CD14-positive monocyte (primary cell): ENCODE measurements at regions not wholly inside any gene's neighbourhood (a gene's known extent, or its start where the extent isn't known, plus 50 kb on each side); places are given as distances from the start of the nearest gene placed in this dataset.

ENCODE experiments used
- DNase-seq, 3 donors: peaks; one replicate each; pipeline ENCODE4 v3.0.0-alpha.2; 2011 to 2022
- H2AFZ ChIP-seq: 2 replicates; pipeline ENCODE4 v1.6.0; 2012; ENCODE audit warnings: mild to moderate bottlenecking, low read depth, low read length, inconsistent platforms; ENCODE audit not compliant: insufficient read depth, poor library complexity, severe bottlenecking
- H3K27ac ChIP-seq, 2 donors: 1 replicate in 1 of 2; 2 replicates in 1 of 2; pipeline ENCODE4 v1.5.1; 2012 to 2013; ENCODE audit warnings: low read length in 2 of 2, control low read depth in 1 of 2, inconsistent platforms in 1 of 2, low read depth in 1 of 2, mild to moderate bottlenecking in 1 of 2
- H3K27me3 ChIP-seq, 2 donors: one replicate each; pipeline versions ENCODE4 v1.6.0 to v1.6.1; 2011 to 2013; ENCODE audit warnings: low read length in 2 of 2; ENCODE audit not compliant: control insufficient read depth in 2 of 2, insufficient read depth in 2 of 2
- H3K36me3 ChIP-seq, 2 donors: replicated peaks in 1 of 2; 1 replicate in 1 of 2; 2 replicates in 1 of 2; pipeline versions ENCODE4 v1.5.1 to v1.6.1; 2012 to 2013; ENCODE audit warnings: low read length in 2 of 2, control low read depth in 1 of 2, inconsistent platforms in 1 of 2, mild to moderate bottlenecking in 1 of 2; ENCODE audit not compliant: insufficient read depth in 2 of 2, control insufficient read depth in 1 of 2
- H3K4me1 ChIP-seq, 2 donors: 1 replicate in 1 of 2; 2 replicates in 1 of 2; pipeline versions ENCODE4 v1.5.1 to v1.6.1; 2012 to 2013; ENCODE audit warnings: low read length in 2 of 2, control low read depth in 1 of 2, inconsistent platforms in 1 of 2, mild to moderate bottlenecking in 1 of 2, moderate library complexity in 1 of 2; ENCODE audit not compliant: insufficient read depth in 2 of 2, control insufficient read depth in 1 of 2
- H3K4me2 ChIP-seq: replicated peaks from 2 replicates; pipeline ENCODE3; 2012; ENCODE audit warnings: low read length, moderate library complexity, mild to moderate bottlenecking; ENCODE audit not compliant: poor library complexity, severe bottlenecking; ENCODE audit errors: extremely low read depth
- H3K4me3 ChIP-seq, 3 experiments: fragments of 200-600 bp in 1 of 3; sonication (generic) in 1 of 3; replicated peaks in 1 of 3; 1 replicate in 2 of 3; 2 replicates in 1 of 3; pipeline ENCODE4 v1.5.1; 2011 to 2013; ENCODE audit warnings: low read length in 3 of 3, mild to moderate bottlenecking in 3 of 3, control low read depth in 2 of 3, low read depth in 2 of 3, inconsistent platforms in 1 of 3, moderate library complexity in 1 of 3
- H3K79me2 ChIP-seq: 2 replicates; pipeline ENCODE4 v1.6.0; 2012; ENCODE audit warnings: mild to moderate bottlenecking, control low read depth, inconsistent platforms, low read length, moderate library complexity; ENCODE audit not compliant: insufficient read depth
- H3K9ac ChIP-seq: 2 replicates; pipeline ENCODE4 v1.6.0; 2017; ENCODE audit warnings: low read length, mild to moderate bottlenecking; ENCODE audit not compliant: insufficient read depth, poor library complexity, severe bottlenecking
- H3K9me3 ChIP-seq, 2 donors: replicated peaks in 1 of 2; 1 replicate in 1 of 2; 2 replicates in 1 of 2; pipeline versions ENCODE4 v1.5.1 to v1.6.1; 2012 to 2013; ENCODE audit warnings: low read length in 2 of 2, control low read depth in 1 of 2; ENCODE audit not compliant: control insufficient read depth in 1 of 2, insufficient read depth in 1 of 2
- H4K20me1 ChIP-seq: 2 replicates; pipeline ENCODE4 v1.6.0; 2012; ENCODE audit warnings: mild to moderate bottlenecking, low read length, control low read depth, moderate library complexity; ENCODE audit not compliant: insufficient read depth
- H3K27ac Mint-ChIP-seq, 7 donors: one replicate each; pipeline ENCODE4 v1.8.0; 2020; ENCODE audit warnings: mild to moderate bottlenecking in 7 of 7, mixed read lengths in 7 of 7, moderate library complexity in 6 of 7, inconsistent platforms in 2 of 7
- H3K27me3 Mint-ChIP-seq, 3 donors: one replicate each; pipeline ENCODE4 v1.8.0; 2021 to 2022; ENCODE audit warnings: low read depth in 3 of 3, mild to moderate bottlenecking in 3 of 3, mixed read lengths in 3 of 3, moderate library complexity in 3 of 3, inconsistent platforms in 1 of 3
- H3K36me3 Mint-ChIP-seq, 2 donors: one replicate each; pipeline ENCODE4 v1.8.0; 2020; ENCODE audit warnings: mixed read lengths in 2 of 2, inconsistent platforms in 1 of 2, mild to moderate bottlenecking in 1 of 2
- H3K4me1 Mint-ChIP-seq: one replicate; pipeline ENCODE4 v1.8.0; 2020; ENCODE audit warnings: mild to moderate bottlenecking, mixed read lengths
- H3K4me3 Mint-ChIP-seq, 2 donors: one replicate each; pipeline ENCODE4 v1.8.0; 2020; ENCODE audit warnings: mild to moderate bottlenecking in 2 of 2, mixed read lengths in 2 of 2, moderate library complexity in 1 of 2
- H3K9me3 Mint-ChIP-seq, 7 donors: one replicate each; pipeline ENCODE4 v1.8.0; 2020 to 2022; ENCODE audit warnings: mixed read lengths in 7 of 7, mild to moderate bottlenecking in 6 of 7, moderate library complexity in 6 of 7, inconsistent platforms in 2 of 7
- CTCF ChIP-seq: fragments of 200-600 bp; IDR thresholded peaks from one replicate; pipeline ENCODE4 v1.8.0; 2022; ENCODE audit warnings: antibody characterized with exemption, mild to moderate bottlenecking
- WGBS: methylation state at CpG from one replicate; pipeline ENCODE4 v1.1.5; 2013; ENCODE audit warnings: missing lambda C conversion rate; ENCODE audit not compliant: insufficient coverage; 5-methylcytosine and 5-hydroxymethylcytosine counted together
- intact Hi-C, 2 donors: fragments of 100-400 bp; cut with micrococcal nuclease; formaldehyde crosslinking; loops; one replicate each; pipeline versions ENCODE4 v1.15.0 to v1.15.1; 2023

GRCh38 chr18:44125446-44125845 is 555.2 kb upstream of the SETBP1 start:
- Histone ChIP-seq H3K79me2 (no peaks in the 10 kb centered on the region), H3K4me3 (no peak overlapping the region), H2AFZ (no peak overlapping the region), H3K36me3 (no peaks in the 10 kb centered on the region), H3K4me1 (no peaks in the 10 kb centered on the region), H3K4me2 (no peak overlapping the region), H3K9ac (no peak overlapping the region), H4K20me1 (no peaks in the 10 kb centered on the region), H3K9me3 (no peaks in the 10 kb centered on the region), H3K27me3 (no peaks in the 10 kb centered on the region), H3K27ac (no peak overlapping the region)
- DNase-seq: no peak
- TF ChIP-seq CTCF: no peak
- Mint-ChIP-seq H3K27me3 (peaks cover 0 to 3% (median 0%) of the 10 kb centered on the region in 3 donors), H3K9me3 (no peaks in the 10 kb centered on the region), H3K27ac (no peak overlapping the region), H3K36me3 (no peaks in the 10 kb centered on the region), H3K4me1 (no peaks in the 10 kb centered on the region), H3K4me3 (no peak overlapping the region)
- WGBS: no CpG with 5 or more reads among the region's 3 CpGs
- intact Hi-C loops: no loop called here

- Histone ChIP-seq H3K4me2 (no peak overlapping the region), H3K79me2 (no peaks in the 10 kb centered on the region), H2AFZ (no peak overlapping the region), H3K4me1 (no peaks in the 10 kb centered on the region), H3K27me3 (no peaks in the 10 kb centered on the region), H3K27ac (no peak overlapping the region), H3K36me3 (no peaks in the 10 kb centered on the region), H4K20me1 (no peaks in the 10 kb centered on the region), H3K4me3 (no peak overlapping the region), H3K9ac (no peak overlapping the region), H3K9me3 (no peaks in the 10 kb centered on the region)
- no peak overlapping the region for H3K4me3 Mint-ChIP-seq
- no peak for DNase-seq
- intact Hi-C loops: no loop called here
- H3K9me3 Mint-ChIP-seq: no peaks in the 10 kb centered on the region
- no peaks in the 10 kb centered on the region for H3K4me1 Mint-ChIP-seq
- no peak overlapping the region for H3K27ac Mint-ChIP-seq
- H3K27me3 Mint-ChIP-seq: peaks cover 0 to 3% (median 0%) of the 10 kb centered on the region in 3 donors
- TF ChIP-seq CTCF: no peak
- H3K36me3 Mint-ChIP-seq: no peaks in the 10 kb centered on the region
Observed at GRCh38 chr18:44126598-44126997, 554.1 kb upstream of the SETBP1 start.
